Keratinocyte (primary cell): ENCODE measurements at regions not wholly inside any gene's neighbourhood (a gene's known extent, or its start where the extent isn't known, plus 50 kb on each side); places are given as distances from the start of the nearest gene placed in this dataset.

Experiments used
- DNase-seq: peaks from one replicate; pipeline ENCODE4 v3.0.0-alpha.2; 2011; ENCODE audit warnings: low read depth, missing footprints, low spot score
- FAIRE-seq: peaks from 2 replicates; lab custom pipeline; 2011; peaks lifted over from hg19 to GRCh38; lab: Jason Lieb, UNC
- H2AFZ ChIP-seq: 2 replicates; pipeline ENCODE4 v1.6.0; 2012; ENCODE audit warnings: low read length, control low read depth, inconsistent platforms; ENCODE audit not compliant: control insufficient read depth
- H3K27ac ChIP-seq: 2 replicates; pipeline ENCODE4 v1.5.1; 2011; ENCODE audit warnings: low read length; ENCODE audit not compliant: control insufficient read depth, insufficient read depth
- H3K27me3 ChIP-seq: 3 replicates; pipeline ENCODE4 v1.6.0; 2011; ENCODE audit warnings: low read length; ENCODE audit not compliant: control insufficient read depth, insufficient read depth; ENCODE audit errors: extremely low read depth
- H3K36me3 ChIP-seq, 2 experiments: 2 replicates in 1 of 2; 3 replicates in 1 of 2; pipeline ENCODE4 v1.5.1; 2011; ENCODE audit warnings: low read length in 2 of 2, mild to moderate bottlenecking in 1 of 2; ENCODE audit not compliant: control insufficient read depth in 2 of 2, insufficient read depth in 2 of 2; ENCODE audit errors: extremely low read depth in 1 of 2
- H3K4me1 ChIP-seq: 3 replicates; pipeline ENCODE4 v1.5.1; 2011; ENCODE audit warnings: low read length; ENCODE audit not compliant: control insufficient read depth, insufficient read depth; ENCODE audit errors: extremely low read depth
- H3K4me2 ChIP-seq: 3 replicates; pipeline ENCODE4 v1.6.0; 2011; ENCODE audit warnings: low read depth, low read length; ENCODE audit not compliant: control insufficient read depth, insufficient read depth; ENCODE audit errors: extremely low read depth
- H3K4me3 ChIP-seq, 3 experiments: fragments of 200-600 bp in 1 of 3; sonication (generic) in 1 of 3; 2 replicates in 2 of 3; 3 replicates in 1 of 3; pipeline ENCODE4 v1.5.1; 2011 to 2016; ENCODE audit warnings: low read length in 3 of 3, mild to moderate bottlenecking in 3 of 3, control low read depth in 2 of 3, inconsistent platforms in 1 of 3, low read depth in 1 of 3, mixed read lengths in 1 of 3, mixed run types in 1 of 3, moderate library complexity in 1 of 3; ENCODE audit not compliant: control insufficient read depth in 2 of 3, insufficient read depth in 2 of 3; ENCODE audit errors: extremely low read depth in 1 of 3
- H3K79me2 ChIP-seq: 2 replicates; pipeline ENCODE4 v1.6.0; 2012; ENCODE audit warnings: low read length; ENCODE audit not compliant: control insufficient read depth, insufficient read depth
- H3K9ac ChIP-seq: 3 replicates; pipeline ENCODE4 v1.6.0; 2011; ENCODE audit warnings: low read length; ENCODE audit not compliant: control insufficient read depth, insufficient read depth; ENCODE audit errors: extremely low read depth
- H3K9me1 ChIP-seq: 3 replicates; pipeline ENCODE4 v1.6.0; 2011; ENCODE audit warnings: low read length; ENCODE audit not compliant: control insufficient read depth, insufficient read depth; ENCODE audit errors: extremely low read depth
- H3K9me3 ChIP-seq: 2 replicates; pipeline ENCODE4 v1.5.1; 2012; ENCODE audit warnings: low read depth, low read length; ENCODE audit not compliant: control insufficient read depth
- H4K20me1 ChIP-seq: 3 replicates; pipeline ENCODE4 v1.6.0; 2011; ENCODE audit warnings: low read length; ENCODE audit not compliant: control insufficient read depth, insufficient read depth; ENCODE audit errors: extremely low read depth
- EZH2 ChIP-seq: IDR thresholded peaks from one replicate; pipeline ENCODE4 v1.6.1; 2012; ENCODE audit warnings: inconsistent platforms, mild to moderate bottlenecking, low read length, moderate library complexity
- dilution Hi-C: fragments of 300-500 bp; cut with MboI; formaldehyde crosslinking; loops from one replicate; pipeline ENCODE4 v1.7.0; 2020; ENCODE audit warnings: low sequenced_read_pairs; ENCODE audit not compliant: extremely low pct_ligation_motif_present
- TF ChIP-seq, protein P1 (sequence below), 3 experiments: IDR thresholded peaks in 1 of 3; conservative IDR thresholded peaks in 1 of 3; optimal IDR thresholded peaks in 1 of 3; 2 replicates in 2 of 3; 3 replicates in 1 of 3; pipeline versions ENCODE3 to v1.5.1; 2011; ENCODE audit warnings: low read length in 3 of 3, mild to moderate bottlenecking in 3 of 3, moderate library complexity in 2 of 3, control low read depth in 1 of 3, inconsistent platforms in 1 of 3; ENCODE audit not compliant: insufficient read depth in 2 of 3; ENCODE audit errors: extremely low read depth in 1 of 3

DNA sequence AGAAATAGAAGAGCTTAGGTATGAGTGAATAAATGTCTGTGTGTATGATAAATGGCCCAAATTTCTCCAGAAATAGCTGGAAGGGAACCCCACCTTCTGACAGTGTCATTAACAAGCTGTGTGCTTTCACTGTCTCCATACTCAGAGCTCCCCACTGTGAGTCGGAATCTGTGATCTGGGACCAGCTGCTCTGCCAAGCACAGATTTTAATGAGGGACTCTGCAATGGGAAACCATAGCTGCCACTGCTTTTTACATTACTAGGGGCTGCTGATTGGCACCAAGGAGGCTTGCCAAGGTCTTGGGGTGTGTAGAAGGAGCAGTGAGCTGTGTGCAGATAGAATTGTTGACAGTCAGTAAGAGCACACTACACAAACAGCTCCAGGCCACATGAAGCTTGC, 244.2 kb upstream of the CCDC196 start:
- FAIRE-seq (no peak), DNase-seq (no peak)
- no peaks in the 10 kb centered on the region for H3K9me3 ChIP-seq
- no peaks in the 10 kb centered on the region for H3K27me3 ChIP-seq
- dilution Hi-C loops: no loop called here
- H3K4me1 ChIP-seq: no peaks in the 10 kb centered on the region
- no peaks in the 10 kb centered on the region for H3K79me2 ChIP-seq
- no peak overlapping the region for H3K4me3 ChIP-seq
- H3K36me3 ChIP-seq: no peaks in the 10 kb centered on the region
- no peaks in the 10 kb centered on the region for H3K9me1 ChIP-seq
- no peak overlapping the region for H3K9ac ChIP-seq
- H4K20me1 ChIP-seq: no peaks in the 10 kb centered on the region
- H2AFZ ChIP-seq: no peak overlapping the region
- no peak overlapping the region for H3K4me2 ChIP-seq
- no peak for TF ChIP-seq EZH2
- TF ChIP-seq, protein P1, sequence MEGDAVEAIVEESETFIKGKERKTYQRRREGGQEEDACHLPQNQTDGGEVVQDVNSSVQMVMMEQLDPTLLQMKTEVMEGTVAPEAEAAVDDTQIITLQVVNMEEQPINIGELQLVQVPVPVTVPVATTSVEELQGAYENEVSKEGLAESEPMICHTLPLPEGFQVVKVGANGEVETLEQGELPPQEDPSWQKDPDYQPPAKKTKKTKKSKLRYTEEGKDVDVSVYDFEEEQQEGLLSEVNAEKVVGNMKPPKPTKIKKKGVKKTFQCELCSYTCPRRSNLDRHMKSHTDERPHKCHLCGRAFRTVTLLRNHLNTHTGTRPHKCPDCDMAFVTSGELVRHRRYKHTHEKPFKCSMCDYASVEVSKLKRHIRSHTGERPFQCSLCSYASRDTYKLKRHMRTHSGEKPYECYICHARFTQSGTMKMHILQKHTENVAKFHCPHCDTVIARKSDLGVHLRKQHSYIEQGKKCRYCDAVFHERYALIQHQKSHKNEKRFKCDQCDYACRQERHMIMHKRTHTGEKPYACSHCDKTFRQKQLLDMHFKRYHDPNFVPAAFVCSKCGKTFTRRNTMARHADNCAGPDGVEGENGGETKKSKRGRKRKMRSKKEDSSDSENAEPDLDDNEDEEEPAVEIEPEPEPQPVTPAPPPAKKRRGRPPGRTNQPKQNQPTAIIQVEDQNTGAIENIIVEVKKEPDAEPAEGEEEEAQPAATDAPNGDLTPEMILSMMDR (optimal IDR thresholded peaks at IDR 0.05 in 1 of 3, IDR thresholded peaks at IDR 0.05 in 1 of 3, conservative IDR thresholded peaks at IDR 0.05 in 1 of 3; ENCODE audit: extremely low read depth in 1 of 3, insufficient read depth in 2 of 3, low read length in 3 of 3): no peak
- H3K27ac ChIP-seq: no peak overlapping the region

DNA sequence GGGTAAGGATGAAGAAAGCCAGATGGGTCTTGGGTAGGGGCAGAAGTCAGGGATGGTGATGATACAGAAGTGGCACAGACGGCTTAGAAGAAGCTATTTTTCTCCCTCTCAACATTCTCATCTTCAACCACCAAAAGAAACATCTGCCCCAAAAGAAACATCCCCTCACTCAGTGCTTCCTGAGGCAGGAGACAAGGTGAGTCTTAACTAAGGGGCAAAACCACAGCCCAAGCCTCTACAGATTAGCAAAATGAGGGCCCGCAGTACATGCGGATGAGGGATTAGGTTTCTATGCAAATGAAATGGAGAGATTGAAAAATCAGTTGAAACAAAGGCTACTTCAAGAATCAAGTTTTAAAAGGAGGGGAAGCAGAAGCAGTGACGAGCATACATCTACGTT, 241.3 kb upstream of the CCDC196 start:
- no peak overlapping the region for H3K4me2 ChIP-seq
- no peaks in the 10 kb centered on the region for H3K36me3 ChIP-seq
- no peaks in the 10 kb centered on the region for H3K4me1 ChIP-seq
- H2AFZ ChIP-seq: no peak overlapping the region
- no peaks in the 10 kb centered on the region for H3K79me2 ChIP-seq
- H3K9ac ChIP-seq: no peak overlapping the region
- TF ChIP-seq EZH2: no peak
- TF ChIP-seq, protein P1 (optimal IDR thresholded peaks at IDR 0.05 in 1 of 3, IDR thresholded peaks at IDR 0.05 in 1 of 3, conservative IDR thresholded peaks at IDR 0.05 in 1 of 3; ENCODE audit: extremely low read depth in 1 of 3, insufficient read depth in 2 of 3, low read length in 3 of 3): no peak
- FAIRE-seq (no peak), DNase-seq (no peak)
- dilution Hi-C loops: no loop called here
- H3K9me1 ChIP-seq: no peaks in the 10 kb centered on the region
- no peaks in the 10 kb centered on the region for H3K27me3 ChIP-seq
- no peak overlapping the region for H3K27ac ChIP-seq
- no peaks in the 10 kb centered on the region for H4K20me1 ChIP-seq
- H3K9me3 ChIP-seq: no peaks in the 10 kb centered on the region
- H3K4me3 ChIP-seq: no peak overlapping the region
